Lung (tissue), 11 donors: ENCODE measurements at regions not wholly inside any gene's neighbourhood (a gene's known extent, or its start where the extent isn't known, plus 50 kb on each side); places are given as distances from the start of the nearest gene placed in this dataset.

ENCODE experiments used
- ATAC-seq: fragments of 200-7000 bp; cut with Tn5 transposase; one replicate; pipeline ENCODE4 v1.9.1; 2020; ENCODE audit warnings: moderate number of reproducible peaks; ENCODE audit not compliant: insufficient read depth, low FRiP score
- DNase-seq, 3 donors: peaks; one replicate each; pipeline ENCODE4 v3.0.0-alpha.2; 2013 to 2017
- H3K27ac ChIP-seq, 2 donors: one replicate each; pipeline ENCODE4 v1.5.1; 2013; ENCODE audit warnings: mild to moderate bottlenecking in 2 of 2, moderate library complexity in 2 of 2, control low read depth in 1 of 2, inconsistent platforms in 1 of 2, low read depth in 1 of 2, low read length in 1 of 2
- H3K27me3 ChIP-seq, 3 donors: one replicate each; pipeline ENCODE4 v1.5.1; 2013; ENCODE audit warnings: low read length in 2 of 3; ENCODE audit not compliant: control insufficient read depth in 3 of 3, insufficient read depth in 3 of 3
- H3K36me3 ChIP-seq, 4 donors: one replicate each; pipeline ENCODE4 v1.5.1; 2013; ENCODE audit warnings: low read length in 4 of 4, mild to moderate bottlenecking in 1 of 4, moderate library complexity in 1 of 4; ENCODE audit not compliant: control insufficient read depth in 4 of 4, insufficient read depth in 4 of 4
- H3K4me1 ChIP-seq, 5 donors: one replicate each; pipeline ENCODE4 v1.5.1; 2013; ENCODE audit warnings: low read length in 5 of 5, mild to moderate bottlenecking in 2 of 5, moderate library complexity in 1 of 5; ENCODE audit not compliant: control insufficient read depth in 5 of 5, insufficient read depth in 5 of 5
- H3K4me3 ChIP-seq: one replicate; pipeline ENCODE4 v1.5.1; 2013; ENCODE audit warnings: mild to moderate bottlenecking, control low read depth, moderate library complexity
- H3K9ac ChIP-seq, 2 donors: one replicate each; pipeline ENCODE4 v1.5.1; 2013; ENCODE audit warnings: low read length in 2 of 2, control low read depth in 1 of 2; ENCODE audit not compliant: insufficient read depth in 1 of 2
- H3K9me3 ChIP-seq, 4 donors: one replicate each; pipeline ENCODE4 v1.5.1; 2013; ENCODE audit warnings: low read length in 3 of 4, mild to moderate bottlenecking in 1 of 4, moderate library complexity in 1 of 4; ENCODE audit not compliant: control insufficient read depth in 4 of 4, insufficient read depth in 3 of 4
- WGBS, 2 donors: extraction: QIAGEN DNeasy Blood & Tissue Kit; methylation state at CpG; one replicate each; pipeline ENCODE4 v1.1.7; 2013; 5-methylcytosine and 5-hydroxymethylcytosine counted together
- TF ChIP-seq, protein P1 (sequence below): IDR thresholded peaks from 2 replicates; pipeline ENCODE4 v1.5.1; 2012; ENCODE audit warnings: mild to moderate bottlenecking; ENCODE audit errors: control extremely low read depth, extremely low read depth
- donor health status: control.
- donor health status: control.
- donor health status: Bipolar disorder and iron deficiency.
- donor health status: healthy.
- donor health status: DM: yes; HTN: yes; CAD: no.

DNA sequence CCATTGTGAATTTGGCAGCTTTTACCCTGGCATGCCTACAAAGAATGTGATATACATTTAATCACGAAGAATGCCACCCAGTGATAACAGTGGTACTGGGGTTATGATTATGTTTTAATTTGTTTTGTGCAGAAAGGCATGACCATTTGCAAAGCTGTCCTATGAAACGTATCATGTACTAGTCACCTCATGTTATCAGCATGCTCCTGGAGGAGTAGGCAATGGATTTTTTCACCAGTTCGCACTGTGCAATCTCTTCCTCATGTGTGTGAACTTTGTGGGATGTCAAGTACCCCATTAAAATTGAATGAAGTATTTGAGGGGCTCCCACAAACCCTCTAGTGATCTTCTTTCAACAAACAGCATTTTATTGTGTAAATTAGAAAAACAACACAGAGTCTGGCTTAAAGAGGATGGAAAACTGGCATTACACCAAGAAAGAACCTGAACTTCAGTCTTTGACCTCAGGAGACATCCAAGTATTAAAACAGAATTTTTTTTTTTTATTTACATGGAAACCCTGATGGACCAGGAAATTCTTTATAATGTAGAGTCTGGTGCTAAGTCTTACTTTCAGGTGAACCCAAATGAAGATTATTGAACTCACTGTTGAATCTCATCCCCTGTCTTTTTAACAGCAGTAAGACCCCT is 200.6 kb upstream of the PGRMC2 start:
- TF ChIP-seq, protein P1, sequence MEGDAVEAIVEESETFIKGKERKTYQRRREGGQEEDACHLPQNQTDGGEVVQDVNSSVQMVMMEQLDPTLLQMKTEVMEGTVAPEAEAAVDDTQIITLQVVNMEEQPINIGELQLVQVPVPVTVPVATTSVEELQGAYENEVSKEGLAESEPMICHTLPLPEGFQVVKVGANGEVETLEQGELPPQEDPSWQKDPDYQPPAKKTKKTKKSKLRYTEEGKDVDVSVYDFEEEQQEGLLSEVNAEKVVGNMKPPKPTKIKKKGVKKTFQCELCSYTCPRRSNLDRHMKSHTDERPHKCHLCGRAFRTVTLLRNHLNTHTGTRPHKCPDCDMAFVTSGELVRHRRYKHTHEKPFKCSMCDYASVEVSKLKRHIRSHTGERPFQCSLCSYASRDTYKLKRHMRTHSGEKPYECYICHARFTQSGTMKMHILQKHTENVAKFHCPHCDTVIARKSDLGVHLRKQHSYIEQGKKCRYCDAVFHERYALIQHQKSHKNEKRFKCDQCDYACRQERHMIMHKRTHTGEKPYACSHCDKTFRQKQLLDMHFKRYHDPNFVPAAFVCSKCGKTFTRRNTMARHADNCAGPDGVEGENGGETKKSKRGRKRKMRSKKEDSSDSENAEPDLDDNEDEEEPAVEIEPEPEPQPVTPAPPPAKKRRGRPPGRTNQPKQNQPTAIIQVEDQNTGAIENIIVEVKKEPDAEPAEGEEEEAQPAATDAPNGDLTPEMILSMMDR = no peak
- ATAC-seq = no peak
- H3K36me3 ChIP-seq = no peaks in the 10 kb centered on the region

DNA sequence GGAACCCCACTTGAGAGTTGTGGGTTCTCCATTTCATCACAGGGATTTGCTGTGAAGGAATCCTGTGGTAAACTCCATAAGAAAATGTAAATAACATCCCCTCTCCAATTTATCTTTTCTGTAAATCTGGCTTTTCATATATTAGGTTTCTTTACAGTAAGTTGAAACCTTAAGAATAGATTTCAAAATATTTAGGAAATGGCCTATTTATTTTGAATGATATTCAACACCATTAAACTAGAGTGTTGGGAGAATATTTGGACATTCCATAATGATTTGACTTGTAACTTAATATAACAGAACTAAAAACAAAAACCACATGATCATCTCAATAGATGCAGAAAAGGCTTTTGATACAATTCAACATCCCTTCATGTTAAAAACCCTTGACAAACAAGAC is 197.3 kb upstream of the PGRMC2 start:
- no peak overlapping the region for H3K27ac ChIP-seq
- ATAC-seq = no peak
- no peak overlapping the region for H3K4me3 ChIP-seq

More for the DNA sequence above, 200.6 kb upstream of the PGRMC2 start:
- no peak for DNase-seq
- no peak overlapping the region for H3K4me3 ChIP-seq
- WGBS, 2 donors = 68 to 86% methylated on average over 3 of the region's 3 CpGs
- H3K27me3 ChIP-seq = no peaks in the 10 kb centered on the region
- H3K9ac ChIP-seq = no peak overlapping the region
- no peak overlapping the region for H3K27ac ChIP-seq
- H3K9me3 ChIP-seq = no peaks in the 10 kb centered on the region
- H3K4me1 ChIP-seq = peaks cover 0 to 1% (median 0%) of the 10 kb centered on the region in 5 donors

DNA sequence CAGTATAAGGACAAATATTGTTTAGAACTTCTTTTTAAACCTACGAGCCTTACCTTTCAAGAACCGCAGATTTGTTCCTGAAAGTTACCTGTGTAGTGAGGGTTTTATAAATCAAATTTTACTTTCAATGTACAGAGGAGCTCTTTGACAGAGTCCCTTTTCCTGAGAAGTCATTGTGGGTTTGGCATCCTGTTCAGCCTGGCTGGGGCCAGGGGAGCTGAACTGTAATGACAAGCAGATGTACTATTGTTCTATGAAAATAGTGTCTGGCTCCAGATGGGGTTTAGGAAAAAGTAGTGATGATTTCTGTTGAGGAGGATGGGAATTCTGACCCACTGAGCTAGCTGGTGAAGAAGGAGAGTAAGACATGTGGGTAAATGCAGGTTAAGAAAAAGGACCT is 196.2 kb upstream of the PGRMC2 start:
- H3K9me3 ChIP-seq = no peaks in the 10 kb centered on the region
- ATAC-seq (no peak), DNase-seq (peak in 1 of 3 donors; percentile 13)
- no peaks in the 10 kb centered on the region for H3K4me1 ChIP-seq
- no peak overlapping the region for H3K27ac ChIP-seq
- WGBS, 2 donors = 35 to 43% methylated on average over 2 of the region's 2 CpGs
- H3K36me3 ChIP-seq = no peaks in the 10 kb centered on the region
- no peak overlapping the region for H3K9ac ChIP-seq
- TF ChIP-seq, protein P1 = no peak
- H3K4me3 ChIP-seq = no peak overlapping the region
- H3K27me3 ChIP-seq = no peaks in the 10 kb centered on the region

More for the DNA sequence above, 197.3 kb upstream of the PGRMC2 start:
- no peaks in the 10 kb centered on the region for H3K27me3 ChIP-seq
- no peaks in the 10 kb centered on the region for H3K9me3 ChIP-seq
- peaks cover 0 to 1% (median 0%) of the 10 kb centered on the region in 5 donors for H3K4me1 ChIP-seq
- H3K36me3 ChIP-seq = no peaks in the 10 kb centered on the region
- no peak overlapping the region for H3K9ac ChIP-seq
- TF ChIP-seq, protein P1 = no peak
- no peak for DNase-seq

DNA sequence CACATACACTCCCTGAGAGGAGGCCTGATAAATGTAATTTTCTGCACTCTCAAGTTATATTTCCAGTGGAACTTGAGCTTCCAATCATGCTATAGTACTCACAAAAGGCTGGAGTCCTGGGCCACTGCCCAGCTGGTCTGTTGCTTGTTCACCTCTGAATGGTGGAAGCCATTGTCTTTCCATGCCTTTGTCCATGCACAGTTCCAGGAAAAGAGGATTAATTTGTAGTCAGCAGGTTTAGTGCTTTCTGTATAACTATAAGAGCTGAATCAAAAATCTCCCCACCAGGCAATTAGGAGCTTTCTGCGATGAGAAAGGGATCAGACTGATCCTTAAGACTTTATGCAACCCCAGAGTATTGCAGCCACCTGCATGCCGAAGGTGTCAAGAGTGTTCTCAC is 195.4 kb upstream of the PGRMC2 start:
- WGBS, 2 donors = 96 to 97% methylated on average over 2 of the region's 2 CpGs
- DNase-seq (no peak), ATAC-seq (no peak)
- TF ChIP-seq, protein P1 = no peak
- Histone ChIP-seq H3K27me3 (no peaks in the 10 kb centered on the region), H3K4me3 (no peak overlapping the region), H3K27ac (no peak overlapping the region), H3K4me1 (no peaks in the 10 kb centered on the region), H3K36me3 (no peaks in the 10 kb centered on the region), H3K9me3 (no peaks in the 10 kb centered on the region), H3K9ac (no peak overlapping the region)
